ENCODE measurements at regions not wholly inside any gene's neighbourhood (a gene's known extent, or its start where the extent isn't known, plus 50 kb on each side); places are given as distances from the start of the nearest gene placed in this dataset.
"Not testable (repeated sequence)": the region's sequence is repeated elsewhere in the genome, so short reads cannot be mapped to it uniquely, and the experiment has no call there.

DNA sequence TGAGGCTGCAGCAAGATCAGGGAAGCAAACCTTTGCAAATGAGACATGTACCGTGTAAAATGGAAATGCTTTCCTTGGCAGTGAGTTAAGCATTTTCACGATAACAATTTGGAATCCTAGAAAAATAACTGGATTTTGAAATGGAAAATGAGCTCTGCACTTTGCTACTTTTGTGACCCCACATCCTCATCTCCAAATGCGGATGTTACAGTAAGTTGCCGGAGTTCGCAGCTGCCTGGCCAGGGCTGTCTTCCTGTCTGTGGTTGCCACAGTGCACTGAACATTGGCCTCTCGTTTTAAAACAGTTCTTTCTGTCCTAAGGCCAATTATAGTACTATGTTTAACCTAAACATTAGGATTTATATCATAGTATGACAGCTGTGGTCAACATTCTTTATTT, 136.2 kb upstream of the FZD8 start:
- Histone ChIP-seq H3K9me3 (replicated peaks; ENCODE audit: control insufficient read depth, insufficient read depth, low read length) (no peaks in the 10 kb centered on the region), H3K36me3 (ENCODE audit: control insufficient read depth in 2 of 2, extremely low read depth in 1 of 2, insufficient read depth in 2 of 2, low read length in 2 of 2) (no peaks in the 10 kb centered on the region), H3K4me1 (ENCODE audit: control insufficient read depth, extremely low read depth, insufficient read depth, low read length) (no peaks in the 10 kb centered on the region), H3K27me3 (ENCODE audit: control insufficient read depth in 2 of 2, insufficient read depth in 2 of 2, low read length in 2 of 2) (peaks cover 13 to 19% of the 10 kb centered on the region in 2 experiments), H3K4me2 (ENCODE audit: insufficient read depth, low read length) (no peak overlapping the region), H3K4me3 (replicated peaks in 1 of 3; ENCODE audit: insufficient read depth in 1 of 3, low read depth in 1 of 3, low read length in 3 of 3) (no peak overlapping the region), H4K20me1 (replicated peaks; ENCODE audit: control insufficient read depth, extremely low read depth, insufficient read depth, low read length) (no peaks in the 10 kb centered on the region), H3K9me1 (replicated peaks; ENCODE audit: control insufficient read depth, extremely low read depth, insufficient read depth, low read length) (no peaks in the 10 kb centered on the region), H3K27ac (ENCODE audit: insufficient read depth, low read depth, low read length) (no peak overlapping the region), H3K79me2 (ENCODE audit: control insufficient read depth, insufficient read depth, low read length) (no peaks in the 10 kb centered on the region), H3K9ac (replicated peaks; ENCODE audit: extremely low read depth, insufficient read depth, low read length) (no peak overlapping the region), H2AFZ (ENCODE audit: low read depth, low read length) (no peak overlapping the region)
- dilution Hi-C loops (cut with MboI; ENCODE audit: extremely low pct_ligation_motif_present, low sequenced_read_pairs), result no loop called here
- POLR2A ChIA-PET, result no interaction called here
- CTCF ChIA-PET, result interaction anchor here (1.4 to 2.8 kb wide), 2 partner anchors 10 to 1001 kb away, joined by 6 read pairs; no protein-coding TSS in a partner anchor
- DNase-seq (ENCODE audit: low read depth, low spot score) (peak; percentile 16), FAIRE-seq (no peak)
- TF ChIP-seq POLR2A (IDR thresholded peaks at IDR 0.05; ENCODE audit: low read depth, low read length), result no peak
- no peak for TF ChIP-seq FOS (IDR thresholded peaks at IDR 0.05; ENCODE audit: borderline replicate concordance, insufficient read depth, low read length)
- TF ChIP-seq, protein P1, sequence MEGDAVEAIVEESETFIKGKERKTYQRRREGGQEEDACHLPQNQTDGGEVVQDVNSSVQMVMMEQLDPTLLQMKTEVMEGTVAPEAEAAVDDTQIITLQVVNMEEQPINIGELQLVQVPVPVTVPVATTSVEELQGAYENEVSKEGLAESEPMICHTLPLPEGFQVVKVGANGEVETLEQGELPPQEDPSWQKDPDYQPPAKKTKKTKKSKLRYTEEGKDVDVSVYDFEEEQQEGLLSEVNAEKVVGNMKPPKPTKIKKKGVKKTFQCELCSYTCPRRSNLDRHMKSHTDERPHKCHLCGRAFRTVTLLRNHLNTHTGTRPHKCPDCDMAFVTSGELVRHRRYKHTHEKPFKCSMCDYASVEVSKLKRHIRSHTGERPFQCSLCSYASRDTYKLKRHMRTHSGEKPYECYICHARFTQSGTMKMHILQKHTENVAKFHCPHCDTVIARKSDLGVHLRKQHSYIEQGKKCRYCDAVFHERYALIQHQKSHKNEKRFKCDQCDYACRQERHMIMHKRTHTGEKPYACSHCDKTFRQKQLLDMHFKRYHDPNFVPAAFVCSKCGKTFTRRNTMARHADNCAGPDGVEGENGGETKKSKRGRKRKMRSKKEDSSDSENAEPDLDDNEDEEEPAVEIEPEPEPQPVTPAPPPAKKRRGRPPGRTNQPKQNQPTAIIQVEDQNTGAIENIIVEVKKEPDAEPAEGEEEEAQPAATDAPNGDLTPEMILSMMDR (IDR thresholded peaks at IDR 0.05; ENCODE audit: extremely low read depth in 1 of 2, insufficient read depth in 1 of 2, low read depth in 1 of 2, low read length in 2 of 2), result no peak
- no peak for TF ChIP-seq POLR2AphosphoS5 (IDR thresholded peaks at IDR 0.05; ENCODE audit: insufficient read depth, low read depth, low read length)
- no peak for TF ChIP-seq JUN (IDR thresholded peaks at IDR 0.05; ENCODE audit: borderline replicate concordance, insufficient read depth, insufficient read length, low read depth)
- TF ChIP-seq GATA2 (IDR thresholded peaks at IDR 0.05; ENCODE audit: insufficient read depth, insufficient read length, low read depth, low read length), result no peak
- BruUV-seq (replicated peaks), result no TSS peak
- intact Hi-C loops (cut with micrococcal nuclease), result no loop called here

- H3K9me1 ChIP-seq (replicated peaks; ENCODE audit: control insufficient read depth, extremely low read depth, insufficient read depth, low read length); H3K9me3 ChIP-seq (replicated peaks; ENCODE audit: control insufficient read depth, insufficient read depth, low read length); H3K36me3 ChIP-seq (ENCODE audit: control insufficient read depth in 2 of 2, extremely low read depth in 1 of 2, insufficient read depth in 2 of 2, low read length in 2 of 2); H3K4me1 ChIP-seq (ENCODE audit: control insufficient read depth, extremely low read depth, insufficient read depth, low read length); H2AFZ ChIP-seq (ENCODE audit: low read depth, low read length); DNase-seq (ENCODE audit: low read depth, low spot score); H3K9ac ChIP-seq (replicated peaks; ENCODE audit: extremely low read depth, insufficient read depth, low read length); H3K27ac ChIP-seq (ENCODE audit: insufficient read depth, low read depth, low read length); POLR2A ChIA-PET; dilution Hi-C loops (cut with MboI; ENCODE audit: extremely low pct_ligation_motif_present, low sequenced_read_pairs); H3K79me2 ChIP-seq (ENCODE audit: control insufficient read depth, insufficient read depth, low read length); intact Hi-C loops (cut with micrococcal nuclease); H4K20me1 ChIP-seq (replicated peaks; ENCODE audit: control insufficient read depth, extremely low read depth, insufficient read depth, low read length); BruUV-seq (replicated peaks); H3K4me3 ChIP-seq (replicated peaks in 1 of 3; ENCODE audit: insufficient read depth in 1 of 3, low read depth in 1 of 3, low read length in 3 of 3); H3K4me2 ChIP-seq (ENCODE audit: insufficient read depth, low read length): not testable (repeated sequence)
- peaks cover 15 to 19% of the 10 kb centered on the region in 2 experiments for H3K27me3 ChIP-seq (ENCODE audit: control insufficient read depth in 2 of 2, insufficient read depth in 2 of 2, low read length in 2 of 2)
- peak; percentile 15 for FAIRE-seq
- CTCF ChIA-PET, result interaction anchor here (2.1 to 2.8 kb wide), 2 partner anchors 140 to 1003 kb away, joined by 6 read pairs; no protein-coding TSS in a partner anchor
Measured at GRCh38 chr10:35776557-35776956, 134.5 kb upstream of the FZD8 start.

All from endothelial cell of umbilical vein (primary cell).